Esophagus squamous epithelium (tissue), 4 donors: ENCODE measurements at regions not wholly inside any gene's neighbourhood (a gene's known extent, or its start where the extent isn't known, plus 50 kb on each side); places are given as distances from the start of the nearest gene placed in this dataset.

Source experiments
- POLR2A ChIP-seq, 4 donors: fragments of 450-650 bp; IDR thresholded peaks; one replicate each; pipeline ENCODE4 v1.6.1; 2017; ENCODE audit warnings: antibody characterized with exemption in 4 of 4, mild to moderate bottlenecking in 4 of 4, moderate library complexity in 3 of 4
- TF ChIP-seq, protein P1 (sequence below), 6 experiments: fragments of 450-650 bp in 4 of 6; fragments of 200-600 bp in 2 of 6; sonication (generic) in 2 of 6; IDR thresholded peaks; one replicate each; pipeline ENCODE4 v1.5.1; 2016 to 2019; ENCODE audit warnings: antibody characterized with exemption in 6 of 6, mild to moderate bottlenecking in 4 of 6, moderate library complexity in 4 of 6

DNA sequence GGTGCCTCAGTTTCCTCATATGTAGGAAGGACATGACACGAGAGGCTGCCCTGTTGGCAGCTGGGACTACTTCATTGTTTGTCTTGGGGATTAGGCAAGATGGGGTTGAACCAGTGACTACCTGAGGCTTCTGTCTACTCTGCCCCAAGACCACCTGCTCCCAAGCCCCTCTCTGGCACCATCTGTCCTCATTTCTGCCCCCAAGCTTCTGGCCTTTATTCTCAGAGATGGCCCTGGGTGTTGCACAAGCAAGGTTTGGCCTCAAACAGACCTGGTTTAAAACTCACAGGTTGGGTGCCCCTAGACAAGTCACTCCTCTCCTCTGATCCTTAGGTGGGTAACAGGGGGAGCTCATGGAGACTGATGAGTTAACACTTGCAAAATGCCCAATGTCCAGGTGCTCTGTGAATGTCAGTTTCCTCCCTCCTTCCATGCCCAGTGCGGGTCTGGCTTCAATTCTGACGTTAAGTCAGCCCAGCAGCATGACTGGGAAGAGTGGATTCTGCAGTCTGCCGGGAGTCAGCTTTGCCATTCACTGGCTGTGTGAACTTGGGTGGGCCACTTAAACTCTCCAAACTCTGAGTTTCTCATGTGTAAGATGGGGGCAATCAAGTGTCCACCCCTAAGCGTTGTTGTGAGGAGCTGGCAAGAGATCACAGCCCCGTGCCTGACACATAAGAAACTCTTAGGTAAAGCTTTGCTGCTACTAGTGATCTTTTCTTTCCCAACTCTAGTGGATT, 84.5 kb upstream of the TOX2 start:
- TF ChIP-seq, protein P1, sequence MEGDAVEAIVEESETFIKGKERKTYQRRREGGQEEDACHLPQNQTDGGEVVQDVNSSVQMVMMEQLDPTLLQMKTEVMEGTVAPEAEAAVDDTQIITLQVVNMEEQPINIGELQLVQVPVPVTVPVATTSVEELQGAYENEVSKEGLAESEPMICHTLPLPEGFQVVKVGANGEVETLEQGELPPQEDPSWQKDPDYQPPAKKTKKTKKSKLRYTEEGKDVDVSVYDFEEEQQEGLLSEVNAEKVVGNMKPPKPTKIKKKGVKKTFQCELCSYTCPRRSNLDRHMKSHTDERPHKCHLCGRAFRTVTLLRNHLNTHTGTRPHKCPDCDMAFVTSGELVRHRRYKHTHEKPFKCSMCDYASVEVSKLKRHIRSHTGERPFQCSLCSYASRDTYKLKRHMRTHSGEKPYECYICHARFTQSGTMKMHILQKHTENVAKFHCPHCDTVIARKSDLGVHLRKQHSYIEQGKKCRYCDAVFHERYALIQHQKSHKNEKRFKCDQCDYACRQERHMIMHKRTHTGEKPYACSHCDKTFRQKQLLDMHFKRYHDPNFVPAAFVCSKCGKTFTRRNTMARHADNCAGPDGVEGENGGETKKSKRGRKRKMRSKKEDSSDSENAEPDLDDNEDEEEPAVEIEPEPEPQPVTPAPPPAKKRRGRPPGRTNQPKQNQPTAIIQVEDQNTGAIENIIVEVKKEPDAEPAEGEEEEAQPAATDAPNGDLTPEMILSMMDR (IDR thresholded peaks at IDR 0.05), result no peak
- no peak for TF ChIP-seq POLR2A (IDR thresholded peaks at IDR 0.05)
